Eye (tissue), 1 donor: ENCODE measurements at regions not wholly inside any gene's neighbourhood (a gene's known extent, or its start where the extent isn't known, plus 50 kb on each side); places are given as distances from the start of the nearest gene placed in this dataset.
A peak's percentile ranks its signal among the peaks of the same experiment; 100 is the strongest.

Experiments
- DNase-seq: peaks from one replicate; pipeline ENCODE4 v3.0.0-alpha.2; 2015

- no peak for DNase-seq
Measured at GRCh38 chr13:31081316-31081715, 80.4 kb downstream of the HSPH1 start.

DNA sequence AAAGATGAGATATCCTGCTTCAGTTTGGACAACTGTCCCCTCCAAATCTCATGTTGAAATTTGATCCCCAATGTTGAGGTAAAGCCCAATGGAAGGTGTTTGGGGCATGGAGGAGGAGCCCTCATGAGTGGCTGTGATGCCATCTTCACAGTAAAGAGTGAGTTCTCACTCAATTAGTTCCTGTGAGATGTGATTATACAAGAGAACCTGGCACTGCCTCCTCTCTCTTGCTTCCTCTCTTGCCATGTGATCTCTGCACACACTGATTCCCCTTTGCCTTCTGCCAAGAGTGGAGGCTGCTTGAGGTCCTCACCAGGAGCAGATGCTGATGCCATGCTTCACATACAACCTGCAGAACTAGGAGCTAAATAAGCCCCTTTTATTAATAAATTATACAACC is 86.9 kb downstream of the HSPH1 start:
- no peak for DNase-seq

DNA sequence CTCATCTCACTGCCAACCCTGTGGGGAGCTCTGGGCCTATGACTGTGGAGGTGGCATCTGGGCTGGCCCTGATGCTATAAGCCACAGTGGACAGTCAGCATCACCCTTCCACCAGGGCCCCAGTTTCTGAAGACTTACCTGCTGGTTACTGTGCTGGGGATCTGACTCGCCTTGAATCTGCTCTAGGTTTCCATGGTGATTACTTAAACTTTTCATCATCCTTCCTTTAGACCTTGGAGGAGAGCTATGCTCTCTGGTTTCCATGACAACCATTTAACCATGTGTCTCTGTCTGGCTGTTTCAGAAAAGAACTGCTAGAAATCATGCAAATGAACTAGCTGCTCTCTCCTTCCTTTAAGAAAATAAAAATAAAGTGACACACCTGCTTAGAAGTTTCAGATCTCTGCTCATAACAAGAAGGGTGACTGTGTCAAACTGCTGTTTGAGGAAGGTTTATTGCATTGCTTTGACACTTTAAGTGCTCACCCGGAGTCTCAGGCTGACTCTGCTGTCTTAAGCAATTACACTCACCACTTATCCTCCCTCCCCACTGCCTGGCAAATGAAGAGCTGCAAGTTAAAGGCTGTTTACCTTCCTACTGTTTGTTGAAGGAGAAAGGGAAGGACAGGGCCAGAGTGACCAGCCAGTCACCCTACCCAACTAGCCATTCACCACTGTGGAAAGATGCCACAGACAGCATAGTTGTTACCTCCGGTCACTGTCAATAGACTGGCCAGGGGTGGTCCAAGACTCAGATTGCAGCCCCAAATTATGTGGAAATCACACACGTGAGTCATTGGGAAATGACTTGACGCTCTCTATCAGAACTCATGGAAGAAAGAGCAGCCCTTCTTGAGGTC is 87.6 kb downstream of the HSPH1 start:
- DNase-seq: peak; percentile 90

DNA sequence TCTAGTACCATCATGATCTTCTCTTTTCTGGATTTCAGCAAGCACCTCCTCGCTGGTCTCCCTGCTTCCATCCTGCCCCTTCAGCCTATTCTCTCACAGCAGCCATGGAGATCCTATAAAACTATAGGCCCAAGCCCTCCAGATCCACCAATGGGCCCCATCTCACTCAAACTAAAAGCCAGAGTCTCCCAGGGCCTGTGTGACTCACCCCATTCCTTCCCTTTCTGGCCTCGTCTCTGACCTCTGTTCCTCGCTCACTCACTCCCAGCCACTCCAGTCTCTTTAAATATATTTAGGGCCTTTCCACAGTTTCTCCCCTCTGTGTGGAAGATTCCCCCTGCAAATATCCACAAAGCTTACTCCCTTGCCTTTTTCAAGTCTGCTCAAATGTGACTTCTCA is 89.7 kb downstream of the HSPH1 start:
- DNase-seq: no peak

DNA sequence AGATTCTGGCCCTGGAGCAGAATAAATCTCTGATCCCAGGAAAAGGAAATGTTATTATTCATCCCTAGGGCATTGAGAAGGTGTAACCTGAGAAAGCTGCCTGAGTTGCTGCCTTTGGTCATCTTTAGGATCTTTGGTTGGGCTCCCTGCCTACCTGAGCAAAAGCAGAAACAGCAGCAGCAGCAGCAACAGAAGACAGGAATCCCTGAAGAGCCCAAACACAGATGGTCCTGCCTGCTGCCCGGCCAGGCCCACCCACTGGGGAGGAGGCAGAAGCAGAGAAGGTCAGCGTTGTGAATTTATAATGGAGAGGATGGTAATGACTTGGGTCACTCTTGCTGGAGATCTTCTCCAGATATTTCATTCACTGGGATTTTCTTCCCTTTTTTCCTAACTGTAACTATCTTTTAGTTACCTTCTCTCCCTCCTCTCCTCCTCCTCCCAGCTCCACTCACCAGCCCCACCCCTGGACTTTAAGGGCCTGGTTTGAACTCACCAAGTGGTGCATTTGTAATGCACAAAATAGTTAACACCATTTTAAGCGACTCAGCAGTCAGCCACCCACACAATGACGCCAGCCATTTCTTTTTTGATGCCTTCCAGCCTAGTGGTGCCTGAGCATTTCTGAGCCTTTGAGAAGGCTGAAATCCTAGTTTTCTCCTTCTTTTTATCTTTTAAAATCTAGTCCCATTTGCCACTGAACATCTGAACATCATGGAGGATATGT is 91.7 kb downstream of the HSPH1 start:
- DNase-seq: no peak

DNA sequence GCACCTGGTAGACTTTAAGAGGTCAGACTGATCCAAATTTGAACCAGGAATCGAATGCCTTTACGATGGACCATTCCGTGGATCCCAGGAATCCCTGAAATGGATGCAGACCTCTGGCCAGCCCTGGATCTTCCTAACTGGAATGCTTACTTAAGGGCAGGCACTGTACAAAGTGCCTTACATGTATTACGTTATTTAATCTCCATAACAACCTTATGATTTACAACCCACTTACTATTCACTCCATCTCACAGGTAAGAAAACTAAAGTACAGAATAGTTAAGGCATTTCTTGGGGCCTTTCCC is 93.6 kb downstream of the HSPH1 start:
- no peak for DNase-seq

GRCh38 chr13:31067416-31068118 is 94.1 kb downstream of the HSPH1 start:
- DNase-seq: no peak

- no peak for DNase-seq
Measured at GRCh38 chr13:31064636-31065035, 97.1 kb downstream of the HSPH1 start.

DNA sequence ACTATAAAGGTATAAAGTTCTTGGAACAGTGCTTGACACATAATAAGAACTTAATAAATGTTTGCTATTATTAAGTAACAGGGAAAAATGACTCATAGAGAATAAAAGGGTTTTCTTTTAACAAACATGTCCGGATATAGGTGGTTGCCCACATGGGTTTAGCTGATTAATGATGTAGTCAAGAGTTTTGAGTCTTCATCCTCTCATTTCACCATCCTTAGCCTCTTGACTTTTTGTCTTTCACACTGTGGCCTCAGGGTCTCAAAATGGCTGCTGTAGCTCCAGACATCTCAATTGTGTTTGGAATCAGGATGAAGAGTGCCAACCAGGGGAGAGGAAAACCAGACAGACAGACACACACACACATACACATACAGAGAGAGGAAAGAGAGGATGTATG is 97.9 kb downstream of the HSPH1 start:
- no peak for DNase-seq

DNA sequence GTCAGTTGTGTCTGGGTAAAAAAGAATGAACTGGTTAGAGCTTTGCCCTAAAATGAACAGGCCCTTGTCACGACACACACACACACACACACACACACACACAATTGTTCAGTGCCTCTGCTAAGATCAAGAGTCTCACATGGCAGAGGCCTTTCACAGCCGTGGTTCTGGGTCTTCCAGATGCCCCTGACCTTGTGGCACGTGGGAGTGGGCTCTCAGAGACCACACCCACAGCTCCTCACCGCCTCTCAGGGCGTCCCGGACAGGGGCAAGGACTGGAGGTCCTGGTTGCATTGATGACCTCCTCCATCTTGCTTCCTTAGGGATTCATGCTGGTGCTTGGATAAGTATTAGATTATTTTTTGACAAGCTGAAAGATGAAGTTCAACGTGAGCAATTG is 101.0 kb downstream of the HSPH1 start:
- DNase-seq: no peak

DNA sequence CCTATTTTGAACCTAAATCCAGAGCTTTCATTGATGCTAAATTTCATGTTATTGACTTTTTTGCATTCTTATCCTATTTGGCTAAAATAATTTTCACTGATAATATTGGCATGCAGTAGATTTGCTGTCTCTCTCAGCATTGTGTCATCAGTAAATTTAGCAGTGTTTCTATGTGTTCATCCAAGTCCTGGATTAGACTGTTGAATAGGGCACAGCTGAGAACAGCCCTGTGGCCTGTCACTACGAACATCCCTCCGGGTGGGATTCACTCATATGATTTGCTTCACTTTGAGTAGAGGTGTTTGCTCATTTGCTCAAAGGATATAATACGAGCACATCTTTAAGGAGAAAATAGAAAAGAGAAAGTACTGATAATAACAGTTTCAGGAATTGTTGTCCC is 101.5 kb downstream of the HSPH1 start:
- DNase-seq: no peak

DNA sequence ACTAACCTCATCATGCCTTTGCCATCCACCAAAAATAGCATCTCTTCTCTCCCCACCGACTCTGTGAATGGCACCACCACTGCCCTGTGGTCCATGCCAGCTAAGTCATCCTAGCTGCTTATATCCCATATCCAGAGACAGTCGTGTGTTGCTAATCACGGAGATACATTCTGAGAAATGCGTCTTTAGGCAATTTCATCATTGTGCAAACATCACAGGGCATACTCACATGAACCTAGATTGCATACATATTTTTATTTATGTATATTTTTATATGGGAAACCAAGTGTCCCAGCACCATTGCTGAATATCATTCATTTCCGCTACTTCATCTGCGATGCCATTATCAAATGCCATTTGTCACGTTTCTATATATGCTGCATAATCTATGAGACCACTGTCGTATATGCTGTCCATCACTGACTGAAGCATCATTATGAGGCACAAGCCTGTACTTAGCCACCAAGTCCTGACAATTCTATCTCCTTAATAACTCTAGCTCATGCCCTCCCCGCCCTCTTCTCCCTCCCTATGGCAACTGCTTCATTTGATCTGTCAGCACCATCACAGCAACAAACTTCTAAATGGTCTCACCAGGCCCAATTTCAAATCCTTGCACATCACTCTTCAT is 104.2 kb downstream of the HSPH1 start:
- DNase-seq: no peak

DNA sequence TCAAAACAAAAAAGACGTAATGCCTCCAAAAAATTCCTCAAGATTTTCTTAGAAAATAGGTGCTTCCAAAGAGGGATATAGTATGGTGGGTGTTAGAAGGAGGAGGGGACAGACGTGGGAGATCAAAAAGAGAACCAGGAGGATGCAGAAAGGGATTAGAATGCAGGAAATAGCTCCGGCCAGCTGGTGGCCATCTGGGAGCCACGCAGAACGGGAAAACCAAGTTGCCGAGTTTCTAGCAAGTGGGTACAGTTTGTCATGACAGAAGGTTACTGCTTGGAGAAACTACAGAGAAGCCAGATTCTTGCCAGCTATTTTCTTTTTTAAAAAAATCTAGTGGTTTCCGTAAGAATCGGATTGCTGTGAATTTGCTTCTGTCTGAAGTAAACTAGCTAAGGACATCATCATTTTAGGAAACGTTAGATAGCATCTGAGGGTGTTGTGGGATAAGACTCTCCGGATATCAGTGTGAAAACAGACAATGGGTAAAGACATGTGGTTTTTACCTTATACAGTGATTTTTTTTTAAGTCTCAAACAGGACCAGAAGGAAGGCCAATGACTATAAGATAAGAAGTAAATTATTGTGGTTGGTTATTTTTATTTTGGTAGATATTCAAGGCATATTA is 104.9 kb downstream of the HSPH1 start:
- peak; percentile 61 for DNase-seq

- no peak for DNase-seq
Measured at GRCh38 chr13:31055589-31055988, 106.1 kb downstream of the HSPH1 start.

- no peak for DNase-seq
Measured at GRCh38 chr13:31054632-31055031, 107.1 kb downstream of the HSPH1 start.

GRCh38 chr13:31053896-31054295 is 107.8 kb downstream of the HSPH1 start:
- DNase-seq: no peak

- no peak for DNase-seq
Measured at GRCh38 chr13:31053091-31053490, 108.6 kb downstream of the HSPH1 start.

DNA sequence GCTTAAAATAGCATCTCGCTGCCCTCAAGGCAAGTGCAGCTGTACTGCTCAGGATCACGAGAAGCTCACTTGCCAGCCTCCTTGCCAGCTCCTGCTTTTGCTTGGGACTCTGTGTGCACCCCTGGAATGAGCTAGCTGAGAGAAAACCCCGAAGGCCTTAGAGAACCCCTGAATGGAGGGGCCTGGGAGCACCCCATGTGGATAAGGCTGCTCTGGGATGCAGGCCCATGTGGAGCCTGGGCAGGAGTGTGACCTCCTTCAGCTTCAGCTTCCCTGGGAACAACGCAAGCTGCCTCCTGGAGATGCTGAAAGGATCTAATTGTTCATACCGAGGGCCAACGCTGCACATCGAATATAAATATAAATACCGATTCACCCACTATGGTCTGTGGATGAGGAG is 109.2 kb downstream of the HSPH1 start:
- DNase-seq: no peak

- no peak for DNase-seq
Measured at GRCh38 chr13:31051999-31052398, 109.7 kb downstream of the HSPH1 start.

GRCh38 chr13:31050486-31051400 is 111.0 kb downstream of the HSPH1 start:
- peak; percentile 75 for DNase-seq

DNA sequence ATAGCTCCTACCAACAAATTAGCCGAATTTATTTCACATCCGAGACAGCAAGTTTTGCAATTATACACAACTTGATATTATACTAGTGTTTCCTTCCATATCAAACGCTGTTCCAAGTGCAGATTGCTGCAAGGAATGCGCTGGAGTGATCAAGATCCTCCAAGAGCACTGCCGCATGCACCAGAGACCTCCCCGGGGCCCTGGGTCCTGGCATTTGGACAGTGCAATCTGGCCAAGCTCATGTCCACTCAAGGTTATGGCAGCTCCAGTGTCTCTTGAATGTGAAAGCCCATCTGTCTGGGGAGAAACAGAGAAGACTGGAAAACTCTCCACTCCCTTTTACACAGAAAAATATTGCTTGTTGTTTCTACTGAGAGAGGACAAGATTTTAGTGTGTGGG is 111.9 kb downstream of the HSPH1 start:
- DNase-seq: no peak

DNA sequence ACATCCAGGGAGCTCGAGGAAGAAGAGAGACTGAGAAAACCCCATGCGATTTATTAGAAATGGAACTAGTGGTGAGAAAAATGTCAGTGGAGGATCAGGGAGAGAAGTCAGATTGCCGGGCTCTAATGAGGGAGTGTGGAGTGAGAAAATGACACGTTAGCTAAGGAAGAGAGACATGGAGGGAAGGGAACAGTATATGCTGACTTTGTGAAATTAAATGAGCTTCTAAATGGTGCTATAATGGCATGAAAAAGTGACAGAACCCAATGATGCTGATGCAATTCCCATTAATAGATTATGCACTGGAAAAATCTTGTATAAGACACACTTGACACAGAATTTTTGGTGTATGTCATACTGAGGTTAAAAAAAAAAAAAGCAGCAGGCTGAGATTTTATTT is 112.6 kb downstream of the HSPH1 start:
- DNase-seq: no peak
